ENCODE measurements at regions not wholly inside any gene's neighbourhood (a gene's known extent, or its start where the extent isn't known, plus 50 kb on each side); places are given as distances from the start of the nearest gene placed in this dataset.

DNA sequence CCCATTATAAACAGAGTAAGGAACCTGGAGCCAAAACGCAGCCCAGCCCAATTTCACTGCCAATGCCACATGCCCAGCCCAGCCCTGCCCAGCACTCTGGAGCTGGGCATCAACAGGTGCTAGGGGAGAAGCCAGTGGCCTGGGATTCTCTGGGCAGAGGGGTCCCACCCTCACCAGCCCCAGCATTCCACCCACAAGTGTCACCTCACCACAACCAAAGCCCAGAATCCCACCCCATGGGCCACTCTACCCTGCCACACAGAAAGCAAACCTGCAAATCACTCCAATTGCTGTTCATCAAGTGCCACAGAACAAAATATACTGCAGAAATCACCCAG is 102.5 kb upstream of the CDH5 start:
- Histone ChIP-seq H3K27ac (ENCODE audit: low read depth, low read length) (no peak overlapping the region), H4K5ac (ENCODE audit: insufficient read length, low read depth, low read length) (no peak overlapping the region), H3K4ac (replicated peaks; ENCODE audit: insufficient read length, low read depth, low read length) (no peak overlapping the region), H3K23ac (ENCODE audit: insufficient read length) (no peak overlapping the region), H3K79me1 (ENCODE audit: low read depth, low read length) (no peaks in the 10 kb centered on the region), H2AFZ (ENCODE audit: low read length) (no peak overlapping the region), H3K4me3 (ENCODE audit: extremely low read depth in 1 of 4, insufficient read depth in 2 of 4, low read depth in 3 of 4, low read length in 4 of 4) (no peak overlapping the region), H2BK5ac (ENCODE audit: low read depth, low read length) (no peak overlapping the region), H3K79me2 (ENCODE audit: control insufficient read depth in 1 of 2, insufficient read depth in 2 of 2, low read length in 2 of 2) (no peaks in the 10 kb centered on the region; a peak in 1 of 4 replicates), H3K23me2 (ENCODE audit: low read depth, low read length) (no peaks in the 10 kb centered on the region; the same call in 1 of the 2 replicates), H3K14ac (ENCODE audit: insufficient read length) (no peak overlapping the region), H2BK20ac (ENCODE audit: low read length) (no peak overlapping the region), H2AK5ac (ENCODE audit: low read depth, low read length) (no peak overlapping the region), H3K9me3 (ENCODE audit: insufficient read depth in 2 of 2, low read depth in 1 of 2, low read length in 1 of 2) (no peaks in the 10 kb centered on the region), H3K27me3 (replicated peaks in 1 of 4; ENCODE audit: control insufficient read depth in 3 of 4, extremely low read depth in 1 of 4, insufficient read depth in 3 of 4, low read length in 3 of 4) (peaks cover 0 to 3% (median 0%) of the 10 kb centered on the region in 4 experiments; a peak in 1 of 7 replicates), H3K36me3 (ENCODE audit: control insufficient read depth in 2 of 4, insufficient read depth in 4 of 4, low read length in 3 of 4) (no peaks in the 10 kb centered on the region), H4K91ac (replicated peaks; ENCODE audit: insufficient read length, low read length) (no peak overlapping the region), H2BK12ac (ENCODE audit: low read depth, low read length) (no peak overlapping the region), H3K4me1 (replicated peaks in 1 of 4; ENCODE audit: control insufficient read depth in 3 of 4, insufficient read depth in 4 of 4, low read length in 3 of 4) (peaks cover 0 to 6% (median 4%) of the 10 kb centered on the region in 4 experiments; a peak in 5 of 7 replicates), H3K56ac (replicated peaks; ENCODE audit: insufficient read length, low read depth, low read length) (no peak overlapping the region), H3K9ac (replicated peaks in 1 of 4; ENCODE audit: extremely low read depth in 1 of 4, low read depth in 3 of 4, low read length in 3 of 4) (no peak overlapping the region), H4K8ac (ENCODE audit: extremely low read depth, insufficient read depth, low read length) (no peak overlapping the region), H2BK120ac (replicated peaks; ENCODE audit: low read depth, low read length) (no peak overlapping the region), H4K20me1 (replicated peaks in 1 of 2; ENCODE audit: control insufficient read depth in 1 of 2, insufficient read depth in 2 of 2, low read length in 2 of 2) (no peaks in the 10 kb centered on the region), H3K18ac (ENCODE audit: extremely low read depth, low read length) (no peak overlapping the region), H2BK15ac (ENCODE audit: low read length) (no peak overlapping the region), H3K4me2 (ENCODE audit: insufficient read depth in 1 of 2, low read depth in 2 of 2, low read length in 2 of 2) (no peak overlapping the region)
- TF ChIP-seq BACH1 (IDR thresholded peaks at IDR 0.05; ENCODE audit: low read length): no peak
- TF ChIP-seq MAFK (IDR thresholded peaks at IDR 0.05; ENCODE audit: low read depth, low read length): no peak
- no peak for TF ChIP-seq EP300 (IDR thresholded peaks at IDR 0.05; ENCODE audit: borderline replicate concordance in 1 of 2, low read depth in 2 of 2, low read length in 2 of 2)
- TF ChIP-seq, protein P1, sequence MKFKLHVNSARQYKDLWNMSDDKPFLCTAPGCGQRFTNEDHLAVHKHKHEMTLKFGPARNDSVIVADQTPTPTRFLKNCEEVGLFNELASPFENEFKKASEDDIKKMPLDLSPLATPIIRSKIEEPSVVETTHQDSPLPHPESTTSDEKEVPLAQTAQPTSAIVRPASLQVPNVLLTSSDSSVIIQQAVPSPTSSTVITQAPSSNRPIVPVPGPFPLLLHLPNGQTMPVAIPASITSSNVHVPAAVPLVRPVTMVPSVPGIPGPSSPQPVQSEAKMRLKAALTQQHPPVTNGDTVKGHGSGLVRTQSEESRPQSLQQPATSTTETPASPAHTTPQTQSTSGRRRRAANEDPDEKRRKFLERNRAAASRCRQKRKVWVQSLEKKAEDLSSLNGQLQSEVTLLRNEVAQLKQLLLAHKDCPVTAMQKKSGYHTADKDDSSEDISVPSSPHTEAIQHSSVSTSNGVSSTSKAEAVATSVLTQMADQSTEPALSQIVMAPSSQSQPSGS (IDR thresholded peaks at IDR 0.05; ENCODE audit: low read length): no peak
- TF ChIP-seq EZH2 (IDR thresholded peaks at IDR 0.05; ENCODE audit: low read depth, low read length, severe bottlenecking): no peak
- TF ChIP-seq NANOG (IDR thresholded peaks at IDR 0.05; ENCODE audit: insufficient read depth, low read depth, low read length, poor library complexity, severe bottlenecking): no peak
- no peak for DNase-seq (ENCODE audit: low read depth in 1 of 2, low spot score in 2 of 2)
- CTCF ChIA-PET (ENCODE audit: partially characterized antibody): interaction anchor here (0.8 to 1.7 kb wide), 5 partner anchors 9 to 686 kb away, joined by 3 to 6 read pairs (median 4); no protein-coding TSS in a partner anchor
- POLR2A ChIA-PET (ENCODE audit: partially characterized antibody): no interaction called here
- no peak for FAIRE-seq
- WGBS, 2 experiments (ENCODE audit: extremely low coverage in 1 of 2, insufficient coverage in 1 of 2, insufficient read length in 1 of 2, insufficient replicate concordance in 2 of 2, low coverage in 1 of 2, low lambda C conversion rate in 2 of 2, missing lambda C conversion rate in 1 of 2): 79% methylated on average over 1 of the region's 1 CpG; no CpG with 5 or more reads in 1 of the 2 experiments

Measured in H1 (cell line).